ENCODE measurements at regions not wholly inside any gene's neighbourhood (a gene's known extent, or its start where the extent isn't known, plus 50 kb on each side); places are given as distances from the start of the nearest gene placed in this dataset.

DNA sequence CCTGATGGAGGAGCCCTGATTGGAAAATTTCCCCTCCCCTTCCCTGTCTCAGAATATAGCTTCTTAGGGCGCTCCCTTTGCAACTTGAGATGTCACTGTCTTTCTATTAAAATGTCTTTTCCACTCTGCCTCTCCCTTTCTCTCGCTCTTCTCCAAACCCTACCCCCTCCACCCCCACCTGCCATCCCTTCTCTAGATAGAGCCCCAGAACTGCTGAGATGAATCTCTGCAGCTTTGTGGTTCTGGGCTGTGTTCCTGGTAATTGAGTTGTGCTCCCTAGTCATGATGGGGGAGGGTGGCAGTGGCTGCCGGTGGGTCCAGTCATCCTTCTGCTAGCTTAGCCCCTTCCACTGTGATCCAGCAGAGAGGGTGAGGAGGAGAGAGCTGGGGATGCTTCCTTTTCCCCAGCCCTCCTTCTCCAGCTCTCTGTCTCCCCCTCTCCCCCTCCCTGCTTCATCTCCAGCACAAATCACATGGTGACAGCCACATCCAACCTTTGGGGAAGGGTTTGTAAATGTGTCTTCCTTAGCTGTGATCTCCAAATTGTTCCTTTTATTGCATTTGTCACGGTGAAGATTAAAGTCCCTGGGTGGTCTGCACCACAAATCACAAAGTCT, 50.8 kb upstream of the BTRC start:
- Histone ChIP-seq H3K36me3 (ENCODE audit: control insufficient read depth in 4 of 4, insufficient read depth in 3 of 4, low read depth in 1 of 4, low read length in 3 of 4) (no peaks in the 10 kb centered on the region), H3K27me3 (ENCODE audit: control insufficient read depth in 4 of 4, insufficient read depth in 4 of 4, low read length in 3 of 4) (peaks cover 0 to 3% (median 0%) of the 10 kb centered on the region in 4 donors), H3K9ac (ENCODE audit: low read depth in 1 of 2, low read length in 2 of 2) (no peak overlapping the region), H3K27ac (ENCODE audit: low read depth in 1 of 2, low read length in 2 of 2) (no peak overlapping the region), H3K9me3 (ENCODE audit: control insufficient read depth in 4 of 4, low read length in 3 of 4) (no peaks in the 10 kb centered on the region), H3K4me1 (ENCODE audit: control insufficient read depth in 4 of 4, insufficient read depth in 4 of 4, low read length in 3 of 4) (no peaks in the 10 kb centered on the region), H3K4me3 (ENCODE audit: low read depth in 1 of 3, low read length in 3 of 3) (no peak overlapping the region)
- WGBS: 60% methylated on average over 4 of the region's 4 CpGs
- no peak for DNase-seq (ENCODE audit: low spot score)
- TF ChIP-seq, protein P1, sequence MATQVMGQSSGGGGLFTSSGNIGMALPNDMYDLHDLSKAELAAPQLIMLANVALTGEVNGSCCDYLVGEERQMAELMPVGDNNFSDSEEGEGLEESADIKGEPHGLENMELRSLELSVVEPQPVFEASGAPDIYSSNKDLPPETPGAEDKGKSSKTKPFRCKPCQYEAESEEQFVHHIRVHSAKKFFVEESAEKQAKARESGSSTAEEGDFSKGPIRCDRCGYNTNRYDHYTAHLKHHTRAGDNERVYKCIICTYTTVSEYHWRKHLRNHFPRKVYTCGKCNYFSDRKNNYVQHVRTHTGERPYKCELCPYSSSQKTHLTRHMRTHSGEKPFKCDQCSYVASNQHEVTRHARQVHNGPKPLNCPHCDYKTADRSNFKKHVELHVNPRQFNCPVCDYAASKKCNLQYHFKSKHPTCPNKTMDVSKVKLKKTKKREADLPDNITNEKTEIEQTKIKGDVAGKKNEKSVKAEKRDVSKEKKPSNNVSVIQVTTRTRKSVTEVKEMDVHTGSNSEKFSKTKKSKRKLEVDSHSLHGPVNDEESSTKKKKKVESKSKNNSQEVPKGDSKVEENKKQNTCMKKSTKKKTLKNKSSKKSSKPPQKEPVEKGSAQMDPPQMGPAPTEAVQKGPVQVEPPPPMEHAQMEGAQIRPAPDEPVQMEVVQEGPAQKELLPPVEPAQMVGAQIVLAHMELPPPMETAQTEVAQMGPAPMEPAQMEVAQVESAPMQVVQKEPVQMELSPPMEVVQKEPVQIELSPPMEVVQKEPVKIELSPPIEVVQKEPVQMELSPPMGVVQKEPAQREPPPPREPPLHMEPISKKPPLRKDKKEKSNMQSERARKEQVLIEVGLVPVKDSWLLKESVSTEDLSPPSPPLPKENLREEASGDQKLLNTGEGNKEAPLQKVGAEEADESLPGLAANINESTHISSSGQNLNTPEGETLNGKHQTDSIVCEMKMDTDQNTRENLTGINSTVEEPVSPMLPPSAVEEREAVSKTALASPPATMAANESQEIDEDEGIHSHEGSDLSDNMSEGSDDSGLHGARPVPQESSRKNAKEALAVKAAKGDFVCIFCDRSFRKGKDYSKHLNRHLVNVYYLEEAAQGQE (IDR thresholded peaks at IDR 0.05): no peak

All from liver (tissue), 6 donors.